ENCODE measurements at regions not wholly inside any gene's neighbourhood (a gene's known extent, or its start where the extent isn't known, plus 50 kb on each side); places are given as distances from the start of the nearest gene placed in this dataset.
A peak's percentile ranks its signal among the peaks of the same experiment; 100 is the strongest.

GRCh38 chr9:109886617-109887016 lies 106.6 kb downstream of the PALM2AKAP2 start:
- H3K36me3 Mint-ChIP-seq = no peaks in the 10 kb centered on the region
- H3K9me3 Mint-ChIP-seq = no peaks in the 10 kb centered on the region
- H3K27me3 Mint-ChIP-seq = peaks cover 1% of the 10 kb centered on the region
- peak overlapping the region; percentile 84 for H3K27ac Mint-ChIP-seq
- POLR2A ChIA-PET = interaction anchor here (0.8 to 1.5 kb wide), 5 partner anchors 48 to 370 kb away, joined by 3 to 6 read pairs (median 3); partner anchors contain the start of gene TXN
- CTCF ChIA-PET = interaction anchor here (0.7 to 2.2 kb wide), 9 partner anchors 10 to 271 kb away, joined by 3 to 11 read pairs (median 3); no protein-coding TSS in a partner anchor
- no peak overlapping the region for H3K4me3 Mint-ChIP-seq
- no peak for DNase-seq
- intact Hi-C loops (cut with micrococcal nuclease) = loop anchor here (1.0 to 10.0 kb wide), 9 partner anchors 9 to 772 kb away; partner anchors contain the start of genes TMEM245 and TXN
- peaks cover 50% of the 10 kb centered on the region for H3K4me1 Mint-ChIP-seq (ENCODE audit: low read depth)

- peaks cover 1% of the 10 kb centered on the region for H3K27me3 Mint-ChIP-seq
- H3K4me1 Mint-ChIP-seq (ENCODE audit: low read depth) = peaks cover 50% of the 10 kb centered on the region
- DNase-seq = no peak
- intact Hi-C loops (cut with micrococcal nuclease) = loop anchor here (2.0 to 10.0 kb wide), 5 partner anchors 48 to 772 kb away; partner anchors contain the start of genes TMEM245 and TXN
- peak overlapping the region; percentile 84 for H3K27ac Mint-ChIP-seq
- H3K9me3 Mint-ChIP-seq = no peaks in the 10 kb centered on the region
- CTCF ChIA-PET = interaction anchor here (0.7 to 2.2 kb wide), 8 partner anchors 11 to 312 kb away, joined by 3 to 11 read pairs (median 3); no protein-coding TSS in a partner anchor
- POLR2A ChIA-PET = interaction anchor here (0.9 to 1.4 kb wide), 3 partner anchors 261 to 370 kb away, joined by 3 to 6 read pairs (median 4); partner anchors contain the start of gene TXN
- no peaks in the 10 kb centered on the region for H3K36me3 Mint-ChIP-seq
- H3K4me3 Mint-ChIP-seq = no peak overlapping the region
These were observed 107.1 kb downstream of the PALM2AKAP2 start for GRCh38 chr9:109887079-109887478.

- peak overlapping the region; percentile 16 for H3K27ac Mint-ChIP-seq
- peaks cover 1% of the 10 kb centered on the region for H3K27me3 Mint-ChIP-seq
- DNase-seq = no peak
- H3K4me3 Mint-ChIP-seq = no peak overlapping the region
- no peaks in the 10 kb centered on the region for H3K9me3 Mint-ChIP-seq
- ChIA-PET POLR2A (no interaction called here), CTCF (interaction anchor here (1.6 to 2.2 kb wide), 2 partner anchors 9 to 11 kb away, joined by 4 to 9 read pairs; no protein-coding TSS in a partner anchor)
- H3K36me3 Mint-ChIP-seq = no peaks in the 10 kb centered on the region
- H3K4me1 Mint-ChIP-seq (ENCODE audit: low read depth) = peaks cover 59% of the 10 kb centered on the region
- intact Hi-C loops (cut with micrococcal nuclease) = loop anchor here (10.0 kb wide), 3 partner anchors 314 to 774 kb away; partner anchors contain the start of gene TMEM245
These were observed 108.7 kb downstream of the PALM2AKAP2 start for GRCh38 chr9:109888695-109889094.

- H3K36me3 Mint-ChIP-seq = no peaks in the 10 kb centered on the region
- no peaks in the 10 kb centered on the region for H3K9me3 Mint-ChIP-seq
- intact Hi-C loops (cut with micrococcal nuclease) = loop anchor here (10.0 kb wide), 3 partner anchors 315 to 775 kb away; partner anchors contain the start of gene TMEM245
- no peak for DNase-seq
- no peak overlapping the region for H3K4me3 Mint-ChIP-seq
- no peak overlapping the region for H3K27ac Mint-ChIP-seq
- POLR2A ChIA-PET = no interaction called here
- CTCF ChIA-PET = no interaction called here
- peaks cover 1% of the 10 kb centered on the region for H3K27me3 Mint-ChIP-seq
- peaks cover 62% of the 10 kb centered on the region for H3K4me1 Mint-ChIP-seq (ENCODE audit: low read depth)
These were observed 109.5 kb downstream of the PALM2AKAP2 start for GRCh38 chr9:109889456-109889855.

- DNase-seq = no peak
- peaks cover 2% of the 10 kb centered on the region for H3K36me3 Mint-ChIP-seq
- H3K27ac Mint-ChIP-seq = peak overlapping the region; percentile 28
- intact Hi-C loops (cut with micrococcal nuclease) = no loop called here
- ChIA-PET POLR2A (no interaction called here), CTCF (interaction anchor here (2.0 kb wide), 1 partner anchor 10 kb away, joined by 6 read pairs; no protein-coding TSS in a partner anchor)
- H3K9me3 Mint-ChIP-seq = peaks cover 2% of the 10 kb centered on the region
- H3K27me3 Mint-ChIP-seq = peaks cover 4% of the 10 kb centered on the region
- no peak overlapping the region for H3K4me3 Mint-ChIP-seq
- peaks cover 50% of the 10 kb centered on the region for H3K4me1 Mint-ChIP-seq (ENCODE audit: low read depth)
These were observed 113.2 kb downstream of the PALM2AKAP2 start for GRCh38 chr9:109893241-109893640.

GRCh38 chr9:109894473-109894872 lies 114.5 kb downstream of the PALM2AKAP2 start:
- Mint-ChIP-seq H3K9me3 (peaks cover 2% of the 10 kb centered on the region), H3K4me1 (ENCODE audit: low read depth) (peaks cover 41% of the 10 kb centered on the region), H3K4me3 (no peak overlapping the region), H3K27ac (peak overlapping the region; percentile 89), H3K36me3 (peaks cover 2% of the 10 kb centered on the region), H3K27me3 (peaks cover 10% of the 10 kb centered on the region)
- intact Hi-C loops (cut with micrococcal nuclease) = loop anchor here (2.0 kb wide), 2 partner anchors 40 to 154 kb away; no protein-coding TSS in a partner anchor
- POLR2A ChIA-PET = no interaction called here
- CTCF ChIA-PET = interaction anchor here (2.0 kb wide), 1 partner anchor 9 kb away, joined by 6 read pairs; no protein-coding TSS in a partner anchor
- peak; percentile 49 for DNase-seq

GRCh38 chr9:109894921-109895758 lies 115.1 kb downstream of the PALM2AKAP2 start:
- Mint-ChIP-seq H3K4me1 (ENCODE audit: low read depth) (peaks cover 34% of the 10 kb centered on the region), H3K36me3 (peaks cover 2% of the 10 kb centered on the region), H3K9me3 (peaks cover 2% of the 10 kb centered on the region), H3K4me3 (peak overlapping the region; percentile 31), H3K27me3 (peaks cover 9% of the 10 kb centered on the region), H3K27ac (peak overlapping the region; percentile 89)
- intact Hi-C loops (cut with micrococcal nuclease) = loop anchor here (1.0 to 2.0 kb wide), 7 partner anchors 9 to 253 kb away; no protein-coding TSS in a partner anchor
- peak; percentile 82 for DNase-seq
- POLR2A ChIA-PET = no interaction called here
- CTCF ChIA-PET = interaction anchor here (0.7 kb wide), 1 partner anchor 78 kb away, joined by 3 read pairs; no protein-coding TSS in a partner anchor

GRCh38 chr9:109901201-109901600 lies 121.2 kb downstream of the PALM2AKAP2 start:
- intact Hi-C loops (cut with micrococcal nuclease) = no loop called here

GRCh38 chr9:109903515-109904138 lies 123.6 kb downstream of the PALM2AKAP2 start:
- H3K27me3 Mint-ChIP-seq = peaks cover 6% of the 10 kb centered on the region
- CTCF ChIA-PET = interaction anchor here (0.6 to 10.7 kb wide), 40 partner anchors 9 to 353 kb away, joined by 3 to 119 read pairs (median 4); partner anchors contain the start of gene TXN
- H3K4me1 Mint-ChIP-seq (ENCODE audit: low read depth) = peaks cover 10% of the 10 kb centered on the region
- no peaks in the 10 kb centered on the region for H3K9me3 Mint-ChIP-seq
- no peaks in the 10 kb centered on the region for H3K36me3 Mint-ChIP-seq
- POLR2A ChIA-PET = interaction anchor here (0.6 kb wide), 1 partner anchor 1059 kb away, joined by 3 read pairs; no protein-coding TSS in a partner anchor
- intact Hi-C loops (cut with micrococcal nuclease) = loop anchor here (1.0 to 2.0 kb wide), 5 partner anchors 145 to 314 kb away; no protein-coding TSS in a partner anchor
- DNase-seq = peak; percentile 74
- H3K4me3 Mint-ChIP-seq = no peak overlapping the region
- no peak overlapping the region for H3K27ac Mint-ChIP-seq

More at GRCh38 chr9:109901201-109901600, 121.2 kb downstream of the PALM2AKAP2 start:
- Mint-ChIP-seq H3K4me3 (no peak overlapping the region), H3K27ac (no peak overlapping the region), H3K27me3 (peaks cover 9% of the 10 kb centered on the region), H3K4me1 (ENCODE audit: low read depth) (peaks cover 2% of the 10 kb centered on the region), H3K36me3 (no peaks in the 10 kb centered on the region), H3K9me3 (no peaks in the 10 kb centered on the region)
- ChIA-PET CTCF (interaction anchor here (0.6 to 10.7 kb wide), 8 partner anchors 19 to 350 kb away, joined by 3 to 119 read pairs (median 16); no protein-coding TSS in a partner anchor), POLR2A (no interaction called here)
- no peak for DNase-seq

- intact Hi-C loops (cut with micrococcal nuclease) = no loop called here
- H3K27me3 Mint-ChIP-seq = peaks cover 2% of the 10 kb centered on the region
- H3K4me3 Mint-ChIP-seq = no peak overlapping the region
- peaks cover 10% of the 10 kb centered on the region for H3K4me1 Mint-ChIP-seq (ENCODE audit: low read depth)
- H3K36me3 Mint-ChIP-seq = no peaks in the 10 kb centered on the region
- ChIA-PET POLR2A (no interaction called here), CTCF (interaction anchor here (0.8 to 10.7 kb wide), 13 partner anchors 8 to 313 kb away, joined by 3 to 119 read pairs (median 11); no protein-coding TSS in a partner anchor)
- H3K27ac Mint-ChIP-seq = no peak overlapping the region
- no peak for DNase-seq
- H3K9me3 Mint-ChIP-seq = no peaks in the 10 kb centered on the region
These were observed 124.7 kb downstream of the PALM2AKAP2 start for GRCh38 chr9:109904666-109905065.

- Mint-ChIP-seq H3K4me1 (ENCODE audit: low read depth) (peaks cover 10% of the 10 kb centered on the region), H3K27ac (no peak overlapping the region), H3K4me3 (no peak overlapping the region), H3K36me3 (no peaks in the 10 kb centered on the region), H3K9me3 (no peaks in the 10 kb centered on the region), H3K27me3 (peaks cover 2% of the 10 kb centered on the region)
- CTCF ChIA-PET = interaction anchor here (8.0 to 10.7 kb wide), 2 partner anchors 154 to 244 kb away, joined by 95 to 119 read pairs; no protein-coding TSS in a partner anchor
- intact Hi-C loops (cut with micrococcal nuclease) = no loop called here
- POLR2A ChIA-PET = interaction anchor here (0.8 kb wide), 1 partner anchor 226 kb away, joined by 3 read pairs; no protein-coding TSS in a partner anchor
- DNase-seq = no peak
These were observed 125.5 kb downstream of the PALM2AKAP2 start for GRCh38 chr9:109905472-109905871.

All from activated CD4-positive, alpha-beta memory T cell treated with anti-CD3 and anti-CD28 coated beads for 36 hours (primary cell).